A549 (cell line): ENCODE measurements at regions not wholly inside any gene's neighbourhood (a gene's known extent, or its start where the extent isn't known, plus 50 kb on each side); places are given as distances from the start of the nearest gene placed in this dataset.

ENCODE experiments used
- CTCF ChIP-seq: fragments of >200 bp; sonication (Bioruptor Twin); formaldehyde crosslinking; IDR thresholded peaks from 3 replicates; pipeline ENCODE4 v1.5.1; 2016
- EP300 ChIP-seq, 2 experiments: fragments of >200 bp; sonication (Bioruptor Twin); formaldehyde crosslinking; IDR thresholded peaks; 2 replicates in 1 of 2; 3 replicates in 1 of 2; pipeline ENCODE4 v1.6.1; 2016 to 2017
- ESRRA ChIP-seq: fragments of 150-350 bp; IDR thresholded peaks from 2 replicates; pipeline ENCODE4 v1.6.1; 2014; ENCODE audit warnings: mild to moderate bottlenecking, low read length, borderline replicate concordance
- HMGXB4 ChIP-seq: fragments of 250-450 bp; sonication (Bioruptor Pico); IDR thresholded peaks from 2 replicates; pipeline ENCODE4 v1.5.0; 2021; ENCODE audit warnings: mild to moderate bottlenecking, moderate library complexity, borderline replicate concordance
- POLR2AphosphoS2 ChIP-seq: conservative IDR thresholded peaks from 2 replicates; pipeline ENCODE4 v1.6.1; 2012; ENCODE audit warnings: low read length, improper control_type of control experiment, inconsistent platforms
- SMC3 ChIP-seq: fragments of >200 bp; sonication (Bioruptor Twin); formaldehyde crosslinking; IDR thresholded peaks from 3 replicates; pipeline ENCODE4 v1.6.1; 2018; ENCODE audit warnings: inconsistent platforms
- TP53 ChIP-seq: fragments of 250-450 bp; sonication (Bioruptor Pico); IDR thresholded peaks from 2 replicates; pipeline ENCODE4 v1.5.0; 2021; ENCODE audit warnings: mild to moderate bottlenecking, moderate library complexity
- USF2 ChIP-seq: fragments of 450-650 bp; IDR thresholded peaks from 2 replicates; pipeline ENCODE4 v1.6.1; 2014; ENCODE audit warnings: antibody characterized with exemption
- ZNF302 ChIP-seq: fragments of 250-450 bp; sonication (Bioruptor Pico); IDR thresholded peaks from 2 replicates; pipeline ENCODE4 v1.9.0; 2021; ENCODE audit warnings: inconsistent platforms, mild to moderate bottlenecking, moderate library complexity

GRCh38 chr7:46054272-46054671 lies 133.2 kb upstream of the IGFBP3 start:
- TF ChIP-seq EP300 (IDR thresholded peaks at IDR 0.05): no peak
- TF ChIP-seq ZNF302: no peak
- no peak for TF ChIP-seq TP53 (CRISPR knock-in tag)
- no peak for TF ChIP-seq CTCF
- TF ChIP-seq ESRRA: no peak
- no peak for TF ChIP-seq SMC3
- no peak for TF ChIP-seq POLR2AphosphoS2
- TF ChIP-seq USF2: no peak
- no peak for TF ChIP-seq HMGXB4 (CRISPR knock-in tag)
